ENCODE measurements at regions not wholly inside any gene's neighbourhood (a gene's known extent, or its start where the extent isn't known, plus 50 kb on each side); places are given as distances from the start of the nearest gene placed in this dataset.

DNA sequence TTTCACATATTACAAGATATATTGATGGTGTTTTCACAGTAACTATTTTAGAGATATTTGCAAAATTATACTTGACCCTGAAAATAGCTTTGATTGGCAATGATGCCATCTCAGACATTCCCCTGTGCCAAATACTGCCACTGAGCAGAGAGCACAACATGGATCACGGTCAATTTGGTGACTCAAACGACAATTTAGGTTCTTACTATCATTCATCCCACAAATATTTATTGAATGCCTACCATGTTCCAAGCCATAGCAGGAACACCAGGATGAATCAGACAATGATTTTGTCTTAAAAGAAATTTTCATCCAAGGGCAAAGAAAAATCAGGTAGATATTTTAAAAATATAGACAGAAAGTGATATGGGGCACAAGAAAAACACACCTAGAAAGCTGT is 153.2 kb upstream of the ADO start:
- Histone ChIP-seq H3K4me3 (ENCODE audit: low read length) (no peak overlapping the region), H3K27me3 (ENCODE audit: control insufficient read depth, insufficient read depth, low read length) (no peaks in the 10 kb centered on the region), H3K9ac (ENCODE audit: low read depth, low read length) (no peak overlapping the region), H3K36me3 (ENCODE audit: insufficient read depth, low read length) (no peaks in the 10 kb centered on the region), H3K4me2 (ENCODE audit: low read length) (peak overlapping the region; percentile 9), H3K4me1 (ENCODE audit: control insufficient read depth, insufficient read depth, low read length) (peaks cover 36% of the 10 kb centered on the region), H3K9me3 (replicated peaks; ENCODE audit: low read length) (no peaks in the 10 kb centered on the region)

- Histone ChIP-seq H3K4me3 (ENCODE audit: low read length) (no peak overlapping the region), H3K9ac (ENCODE audit: low read depth, low read length) (no peak overlapping the region), H3K36me3 (ENCODE audit: insufficient read depth, low read length) (no peaks in the 10 kb centered on the region), H3K4me2 (ENCODE audit: low read length) (peak overlapping the region; percentile 9), H3K27me3 (ENCODE audit: control insufficient read depth, insufficient read depth, low read length) (no peaks in the 10 kb centered on the region), H3K9me3 (replicated peaks; ENCODE audit: low read length) (no peaks in the 10 kb centered on the region), H3K4me1 (ENCODE audit: control insufficient read depth, insufficient read depth, low read length) (peaks cover 36% of the 10 kb centered on the region)
Measured at GRCh38 chr10:62652114-62652513, 152.4 kb upstream of the ADO start.

DNA sequence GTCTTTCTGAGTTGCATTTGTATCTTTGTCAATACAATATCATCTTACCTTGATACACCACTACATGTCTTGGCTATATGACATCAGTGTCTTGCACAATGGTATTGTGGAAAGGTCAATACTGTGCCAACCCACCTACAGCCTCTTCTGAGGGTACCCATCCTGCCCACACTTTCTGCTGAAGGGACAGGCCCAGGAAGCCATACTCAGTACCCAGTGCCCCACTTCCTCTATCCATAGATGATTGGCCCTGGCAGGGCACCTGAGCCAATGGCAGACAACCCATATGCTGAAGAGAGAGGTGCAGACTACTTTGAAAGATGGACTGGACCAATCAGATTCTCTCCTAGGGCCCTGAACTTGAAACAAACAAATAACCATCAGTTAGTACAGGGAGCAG is 152.0 kb upstream of the ADO start:
- no peaks in the 10 kb centered on the region for H3K9me3 ChIP-seq (replicated peaks; ENCODE audit: low read length)
- H3K36me3 ChIP-seq (ENCODE audit: insufficient read depth, low read length): no peaks in the 10 kb centered on the region
- H3K4me2 ChIP-seq (ENCODE audit: low read length): no peak overlapping the region
- no peaks in the 10 kb centered on the region for H3K27me3 ChIP-seq (ENCODE audit: control insufficient read depth, insufficient read depth, low read length)
- no peak overlapping the region for H3K4me3 ChIP-seq (ENCODE audit: low read length)
- no peak overlapping the region for H3K9ac ChIP-seq (ENCODE audit: low read depth, low read length)
- H3K4me1 ChIP-seq (ENCODE audit: control insufficient read depth, insufficient read depth, low read length): peaks cover 36% of the 10 kb centered on the region

- Histone ChIP-seq H3K4me1 (ENCODE audit: control insufficient read depth, insufficient read depth, low read length) (peaks cover 36% of the 10 kb centered on the region), H3K36me3 (ENCODE audit: insufficient read depth, low read length) (no peaks in the 10 kb centered on the region), H3K9me3 (replicated peaks; ENCODE audit: low read length) (no peaks in the 10 kb centered on the region), H3K4me2 (ENCODE audit: low read length) (no peak overlapping the region), H3K4me3 (ENCODE audit: low read length) (no peak overlapping the region), H3K9ac (ENCODE audit: low read depth, low read length) (no peak overlapping the region), H3K27me3 (ENCODE audit: control insufficient read depth, insufficient read depth, low read length) (no peaks in the 10 kb centered on the region)
Measured at GRCh38 chr10:62653254-62653653, 151.3 kb upstream of the ADO start.

- H3K4me3 ChIP-seq (ENCODE audit: low read length): no peak overlapping the region
- no peaks in the 10 kb centered on the region for H3K9me3 ChIP-seq (replicated peaks; ENCODE audit: low read length)
- peaks cover 31% of the 10 kb centered on the region for H3K4me1 ChIP-seq (ENCODE audit: control insufficient read depth, insufficient read depth, low read length)
- H3K36me3 ChIP-seq (ENCODE audit: insufficient read depth, low read length): no peaks in the 10 kb centered on the region
- no peaks in the 10 kb centered on the region for H3K27me3 ChIP-seq (ENCODE audit: control insufficient read depth, insufficient read depth, low read length)
- H3K4me2 ChIP-seq (ENCODE audit: low read length): no peak overlapping the region
- H3K9ac ChIP-seq (ENCODE audit: low read depth, low read length): no peak overlapping the region
Measured at GRCh38 chr10:62654966-62655336, 149.6 kb upstream of the ADO start.

GRCh38 chr10:62655337-62655994 is 149.1 kb upstream of the ADO start:
- Histone ChIP-seq H3K4me1 (ENCODE audit: control insufficient read depth, insufficient read depth, low read length) (peaks cover 26% of the 10 kb centered on the region), H3K4me2 (ENCODE audit: low read length) (no peak overlapping the region), H3K4me3 (ENCODE audit: low read length) (no peak overlapping the region), H3K9me3 (replicated peaks; ENCODE audit: low read length) (no peaks in the 10 kb centered on the region), H3K36me3 (ENCODE audit: insufficient read depth, low read length) (no peaks in the 10 kb centered on the region), H3K27me3 (ENCODE audit: control insufficient read depth, insufficient read depth, low read length) (no peaks in the 10 kb centered on the region), H3K9ac (ENCODE audit: low read depth, low read length) (no peak overlapping the region)

DNA sequence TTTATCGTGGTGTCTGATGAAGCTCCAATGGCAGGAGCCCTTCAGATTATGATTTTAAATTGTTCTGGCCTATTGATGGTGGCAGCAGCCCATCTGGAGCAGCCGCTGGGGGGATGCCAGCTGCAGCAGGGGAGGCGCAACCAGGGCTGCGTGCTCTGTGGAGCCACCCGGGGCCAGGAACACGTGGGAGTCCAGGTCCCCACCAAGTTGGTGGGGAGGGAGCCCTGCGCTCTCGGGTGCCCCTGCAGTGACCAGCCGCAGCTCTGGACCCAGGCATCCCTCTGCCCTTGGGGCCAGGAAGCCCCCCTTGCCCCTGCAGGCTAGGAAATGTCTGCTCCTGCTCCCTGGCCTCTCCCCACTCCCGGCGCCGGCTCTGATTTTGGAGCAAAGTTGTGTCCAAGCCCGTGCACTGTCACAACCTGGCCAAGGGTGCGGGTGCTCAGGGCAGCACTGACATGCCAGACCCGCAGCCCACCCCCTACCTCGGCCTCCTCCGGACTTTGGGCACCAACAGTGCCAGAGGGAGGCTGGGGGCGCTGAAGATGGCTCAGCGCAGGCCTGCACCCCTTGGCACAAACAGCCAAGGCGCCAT is 147.2 kb upstream of the ADO start:
- Histone ChIP-seq H3K4me1 (ENCODE audit: control insufficient read depth, insufficient read depth, low read length) (peaks cover 7% of the 10 kb centered on the region), H3K4me3 (ENCODE audit: low read length) (no peak overlapping the region), H3K9me3 (replicated peaks; ENCODE audit: low read length) (no peaks in the 10 kb centered on the region), H3K27me3 (ENCODE audit: control insufficient read depth, insufficient read depth, low read length) (no peaks in the 10 kb centered on the region), H3K36me3 (ENCODE audit: insufficient read depth, low read length) (no peaks in the 10 kb centered on the region), H3K4me2 (ENCODE audit: low read length) (no peak overlapping the region), H3K9ac (ENCODE audit: low read depth, low read length) (no peak overlapping the region)

DNA sequence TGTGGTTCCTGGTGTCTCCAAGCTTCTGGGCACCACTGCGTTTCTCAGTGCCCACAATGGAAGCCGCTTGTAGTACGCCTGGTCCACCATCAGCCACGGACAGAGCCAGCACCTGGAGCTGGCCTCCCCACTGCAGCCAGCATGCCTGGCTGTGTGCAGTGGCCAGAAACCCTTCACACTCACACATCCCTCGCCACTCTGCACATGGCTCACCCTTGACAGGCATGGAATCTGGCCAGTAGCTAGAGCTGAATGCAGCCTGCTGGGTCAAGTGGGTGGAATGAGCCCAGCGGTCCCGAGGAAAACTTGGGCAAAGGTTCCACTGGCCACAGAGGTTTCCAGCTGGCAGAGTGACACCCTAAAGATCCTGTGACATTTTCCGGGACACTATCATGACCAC is 146.0 kb upstream of the ADO start:
- Histone ChIP-seq H3K9me3 (replicated peaks; ENCODE audit: low read length) (no peaks in the 10 kb centered on the region), H3K4me1 (ENCODE audit: control insufficient read depth, insufficient read depth, low read length) (no peaks in the 10 kb centered on the region), H3K4me2 (ENCODE audit: low read length) (no peak overlapping the region), H3K4me3 (ENCODE audit: low read length) (no peak overlapping the region), H3K27me3 (ENCODE audit: control insufficient read depth, insufficient read depth, low read length) (no peaks in the 10 kb centered on the region), H3K36me3 (ENCODE audit: insufficient read depth, low read length) (no peaks in the 10 kb centered on the region), H3K9ac (ENCODE audit: low read depth, low read length) (no peak overlapping the region)

DNA sequence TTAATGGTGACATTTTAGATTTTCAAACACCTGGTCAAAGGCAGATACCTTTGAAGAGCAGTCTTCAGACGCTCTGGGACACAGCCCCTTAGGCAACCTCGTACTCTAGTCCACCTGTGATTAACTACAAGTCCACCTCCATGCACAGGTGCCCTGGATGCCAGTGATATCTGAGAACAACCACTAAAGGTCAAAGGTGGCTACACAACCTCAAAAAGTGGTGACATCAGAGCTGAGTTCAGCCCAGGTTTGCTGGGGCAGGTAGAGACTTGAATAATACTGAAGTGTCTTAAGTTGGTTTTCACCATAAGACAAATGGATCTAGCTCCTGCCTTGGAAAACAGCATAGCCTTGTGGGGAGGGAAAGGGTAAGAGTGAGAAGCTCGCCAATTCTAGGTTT is 143.4 kb upstream of the ADO start:
- Histone ChIP-seq H3K36me3 (ENCODE audit: insufficient read depth, low read length) (no peaks in the 10 kb centered on the region), H3K4me2 (ENCODE audit: low read length) (no peak overlapping the region), H3K4me3 (ENCODE audit: low read length) (no peak overlapping the region), H3K27me3 (ENCODE audit: control insufficient read depth, insufficient read depth, low read length) (peaks cover 4% of the 10 kb centered on the region), H3K9me3 (replicated peaks; ENCODE audit: low read length) (no peaks in the 10 kb centered on the region), H3K9ac (ENCODE audit: low read depth, low read length) (no peak overlapping the region), H3K4me1 (ENCODE audit: control insufficient read depth, insufficient read depth, low read length) (no peaks in the 10 kb centered on the region)

DNA sequence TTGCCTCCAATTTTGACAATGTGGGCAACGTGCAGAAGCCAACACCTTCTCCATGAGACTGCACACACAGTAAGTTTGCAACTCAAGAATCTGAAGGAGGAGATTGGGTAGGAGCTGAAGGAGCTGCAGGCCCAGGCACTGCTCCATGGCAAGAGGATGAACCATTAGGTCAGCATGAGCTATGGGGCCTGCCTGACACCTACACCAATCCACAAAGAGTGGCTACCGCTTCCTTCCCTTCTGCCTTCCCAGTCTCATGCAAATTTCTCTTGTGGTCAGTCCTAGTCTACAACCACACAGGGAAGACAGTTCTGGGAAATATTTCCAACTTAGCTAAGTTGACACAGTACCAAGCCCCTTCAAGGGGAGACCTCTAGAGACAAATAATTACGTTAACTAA is 142.0 kb upstream of the ADO start:
- Histone ChIP-seq H3K36me3 (ENCODE audit: insufficient read depth, low read length) (no peaks in the 10 kb centered on the region), H3K4me3 (ENCODE audit: low read length) (no peak overlapping the region), H3K9me3 (replicated peaks; ENCODE audit: low read length) (no peaks in the 10 kb centered on the region), H3K27me3 (ENCODE audit: control insufficient read depth, insufficient read depth, low read length) (peaks cover 4% of the 10 kb centered on the region), H3K9ac (ENCODE audit: low read depth, low read length) (no peak overlapping the region), H3K4me2 (ENCODE audit: low read length) (no peak overlapping the region), H3K4me1 (ENCODE audit: control insufficient read depth, insufficient read depth, low read length) (no peaks in the 10 kb centered on the region)

DNA sequence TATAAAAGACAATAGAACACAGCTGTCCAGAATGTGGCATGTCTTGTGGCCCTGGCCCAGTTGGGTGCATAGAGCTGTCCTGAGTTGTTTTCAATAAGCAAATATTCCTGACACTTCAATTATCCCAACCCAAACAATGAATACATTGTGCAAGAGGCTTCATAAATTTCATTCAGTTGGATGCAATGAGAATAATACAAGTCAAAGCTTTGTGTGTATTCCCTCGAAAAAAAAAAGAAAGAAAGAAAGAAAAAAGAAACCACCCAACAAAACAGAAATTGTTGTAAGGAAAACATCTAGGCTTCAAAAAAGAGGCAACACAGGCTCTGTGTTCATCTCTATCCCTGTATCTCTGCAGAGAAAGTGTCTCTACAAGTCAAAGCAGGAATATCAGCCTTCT is 138.7 kb upstream of the ADO start:
- no peaks in the 10 kb centered on the region for H3K4me1 ChIP-seq (ENCODE audit: control insufficient read depth, insufficient read depth, low read length)

GRCh38 chr10:62666275-62666674 is 138.2 kb upstream of the ADO start:
- Histone ChIP-seq H3K4me1 (ENCODE audit: control insufficient read depth, insufficient read depth, low read length) (no peaks in the 10 kb centered on the region), H3K27me3 (ENCODE audit: control insufficient read depth, insufficient read depth, low read length) (peaks cover 4% of the 10 kb centered on the region), H3K36me3 (ENCODE audit: insufficient read depth, low read length) (no peaks in the 10 kb centered on the region), H3K4me2 (ENCODE audit: low read length) (no peak overlapping the region), H3K9me3 (replicated peaks; ENCODE audit: low read length) (no peaks in the 10 kb centered on the region), H3K9ac (ENCODE audit: low read depth, low read length) (no peak overlapping the region), H3K4me3 (ENCODE audit: low read length) (no peak overlapping the region)

More for the DNA sequence above, 138.7 kb upstream of the ADO start:
- Histone ChIP-seq H3K36me3 (ENCODE audit: insufficient read depth, low read length) (no peaks in the 10 kb centered on the region), H3K27me3 (ENCODE audit: control insufficient read depth, insufficient read depth, low read length) (peaks cover 4% of the 10 kb centered on the region), H3K4me2 (ENCODE audit: low read length) (no peak overlapping the region), H3K4me3 (ENCODE audit: low read length) (no peak overlapping the region), H3K9me3 (replicated peaks; ENCODE audit: low read length) (no peaks in the 10 kb centered on the region), H3K9ac (ENCODE audit: low read depth, low read length) (no peak overlapping the region)

All from skeletal muscle satellite cell (primary cell).